ENCODE measurements at regions not wholly inside any gene's neighbourhood (a gene's known extent, or its start where the extent isn't known, plus 50 kb on each side); places are given as distances from the start of the nearest gene placed in this dataset.
"Not testable (repeated sequence)": the region's sequence is repeated elsewhere in the genome, so short reads cannot be mapped to it uniquely, and the experiment has no call there.

GRCh38 chr13:47892374-47892773 is 108.7 kb downstream of the SUCLA2 start:
- DNase-seq, result no peak

DNA sequence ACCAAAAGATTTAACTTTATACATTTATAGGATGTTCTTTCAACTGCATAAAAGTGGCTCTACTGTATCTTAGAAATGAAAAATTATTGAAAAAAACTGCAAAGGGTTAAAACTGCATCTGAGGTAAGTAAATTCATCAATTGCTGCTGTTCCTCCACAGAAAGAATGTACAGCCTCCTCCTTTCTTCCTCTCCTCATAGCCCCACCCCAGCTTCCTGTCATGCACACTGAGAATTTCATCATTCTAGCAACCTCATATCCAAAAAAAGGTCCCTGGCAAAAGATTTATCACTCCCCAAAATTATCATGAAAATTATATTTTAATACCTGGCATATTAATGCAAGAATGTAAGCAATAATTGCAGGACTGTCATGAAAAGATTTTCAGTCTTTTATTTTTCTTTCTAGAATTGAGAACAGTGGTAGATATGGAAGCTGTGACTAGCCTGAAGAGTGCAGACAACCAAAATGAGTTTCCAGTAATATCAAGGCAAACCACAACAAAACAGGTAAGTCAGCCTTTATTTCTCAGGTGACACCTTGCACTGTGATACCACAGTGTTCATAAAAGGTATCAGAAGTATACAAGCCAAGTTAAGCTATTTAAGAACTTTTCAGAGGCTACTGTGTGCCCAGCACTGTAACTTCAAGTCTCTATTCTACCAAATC is 110.8 kb downstream of the SUCLA2 start:
- no peak for DNase-seq

DNA sequence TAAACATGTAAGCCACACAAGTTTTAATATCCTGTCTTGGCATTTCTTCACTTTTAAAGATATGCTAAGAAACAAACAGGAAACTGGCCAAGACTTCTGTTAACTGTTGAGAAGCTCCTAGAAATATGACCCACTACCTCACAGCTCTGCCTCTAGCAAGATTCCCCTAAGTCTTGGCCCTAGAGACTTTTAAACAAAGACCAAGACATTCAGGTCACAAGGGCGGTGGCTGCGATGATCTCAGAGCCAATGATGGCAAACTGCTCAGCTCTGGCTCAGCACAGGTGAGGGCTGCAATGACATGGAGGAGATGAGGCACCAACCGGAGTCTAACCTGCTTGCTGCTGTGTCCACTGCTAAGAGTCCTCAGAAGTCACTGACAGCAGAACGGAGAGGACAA is 114.8 kb downstream of the SUCLA2 start:
- DNase-seq, result no peak

GRCh38 chr13:47875201-47875600 is 125.9 kb downstream of the SUCLA2 start:
- DNase-seq, result no peak

DNA sequence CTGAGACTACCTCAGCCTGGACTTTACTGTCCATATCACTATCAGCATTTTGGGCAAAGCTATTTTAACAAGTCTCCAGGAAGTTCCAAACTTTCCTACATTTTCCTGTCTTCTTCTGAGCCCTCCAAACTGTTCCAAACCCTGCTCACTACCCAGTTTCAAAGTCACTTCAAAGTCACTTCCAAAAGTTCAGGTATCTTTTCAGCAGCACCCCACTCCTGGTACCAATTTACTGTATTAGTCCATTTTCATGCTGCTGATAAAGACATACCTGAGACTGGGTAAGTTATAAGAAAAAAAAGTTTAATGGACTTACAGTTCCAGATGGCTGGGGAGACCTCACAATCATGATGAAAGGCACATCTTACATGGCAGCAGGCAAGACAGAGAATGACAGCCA is 127.1 kb downstream of the SUCLA2 start:
- DNase-seq, result not testable (repeated sequence)

- DNase-seq, result not testable (repeated sequence)
Observed at GRCh38 chr13:47873319-47873718, 127.8 kb downstream of the SUCLA2 start.

GRCh38 chr13:47869776-47870175 is 131.3 kb downstream of the SUCLA2 start:
- DNase-seq, result no peak

- DNase-seq, result no peak
Observed at GRCh38 chr13:47865883-47866282, 135.2 kb downstream of the SUCLA2 start.

- DNase-seq, result no peak
Observed at GRCh38 chr13:47862841-47863240, 138.2 kb downstream of the SUCLA2 start.

DNA sequence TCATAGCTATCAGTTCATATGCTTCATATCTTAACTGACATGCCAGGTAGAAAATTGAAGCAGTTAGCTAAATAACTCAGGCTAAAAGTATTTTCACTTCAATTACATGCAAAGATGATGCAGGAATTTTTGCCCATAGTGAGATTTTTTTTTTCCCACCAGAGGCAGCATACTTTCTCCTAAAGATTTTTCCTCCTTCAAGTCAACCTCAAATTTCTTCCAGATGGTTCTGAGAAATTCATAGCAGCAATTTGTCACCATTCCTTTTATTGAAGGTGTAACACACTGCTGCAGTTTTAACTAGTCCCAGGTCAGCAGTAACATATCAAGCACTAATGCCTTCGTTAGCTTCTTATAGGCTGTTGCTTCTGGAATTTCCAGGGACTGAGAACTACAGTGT is 141.9 kb downstream of the SUCLA2 start:
- DNase-seq, result no peak

GRCh38 chr13:47858042-47859025 is 142.7 kb downstream of the SUCLA2 start:
- peak; percentile 13 for DNase-seq

DNA sequence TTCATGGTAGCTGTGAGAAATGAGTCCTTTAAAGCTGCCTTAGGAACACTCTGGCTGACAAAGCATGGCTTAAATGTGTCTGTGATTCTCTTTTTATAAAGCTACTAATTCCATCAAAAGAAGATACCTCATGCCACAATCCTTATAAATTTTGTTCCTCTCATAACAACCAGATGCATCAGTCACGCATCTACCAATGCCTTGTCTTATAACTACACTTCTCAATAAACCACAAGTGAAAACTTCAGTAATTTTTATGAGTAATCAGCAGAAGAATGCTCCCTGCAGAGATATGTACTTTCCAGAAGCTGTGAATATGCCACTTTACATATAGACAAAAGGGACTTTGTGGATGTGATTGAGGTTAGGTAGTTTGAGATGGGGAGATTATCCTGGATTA is 147.8 kb downstream of the SUCLA2 start:
- DNase-seq, result no peak

GRCh38 chr13:47846886-47847285 is 154.2 kb downstream of the SUCLA2 start:
- DNase-seq, result no peak

GRCh38 chr13:47845981-47846380 is 155.1 kb downstream of the SUCLA2 start:
- DNase-seq, result no peak

DNA sequence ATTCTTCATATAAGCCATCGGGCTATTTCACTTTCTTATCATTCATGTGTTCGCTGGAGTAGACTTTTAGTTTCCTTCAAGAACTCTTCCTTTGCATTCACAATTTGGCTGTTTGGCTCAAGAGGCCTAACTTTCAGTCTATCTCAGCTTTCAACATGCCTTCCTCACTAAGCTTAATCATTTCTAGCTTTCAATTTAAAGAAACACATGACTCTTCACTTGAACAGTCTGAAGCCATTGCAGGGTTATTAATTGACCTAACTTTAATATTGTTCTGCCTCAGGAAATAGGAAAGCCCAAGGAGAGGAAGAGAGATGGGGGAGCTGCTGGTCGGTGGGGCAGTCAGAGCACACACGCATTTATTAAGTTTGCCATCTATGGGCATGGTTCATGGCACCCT is 158.1 kb downstream of the SUCLA2 start:
- DNase-seq, result no peak

- no peak for DNase-seq
Observed at GRCh38 chr13:47841151-47841550, 159.9 kb downstream of the SUCLA2 start.

GRCh38 chr13:47837906-47838305 is 163.2 kb downstream of the SUCLA2 start:
- DNase-seq, result no peak

DNA sequence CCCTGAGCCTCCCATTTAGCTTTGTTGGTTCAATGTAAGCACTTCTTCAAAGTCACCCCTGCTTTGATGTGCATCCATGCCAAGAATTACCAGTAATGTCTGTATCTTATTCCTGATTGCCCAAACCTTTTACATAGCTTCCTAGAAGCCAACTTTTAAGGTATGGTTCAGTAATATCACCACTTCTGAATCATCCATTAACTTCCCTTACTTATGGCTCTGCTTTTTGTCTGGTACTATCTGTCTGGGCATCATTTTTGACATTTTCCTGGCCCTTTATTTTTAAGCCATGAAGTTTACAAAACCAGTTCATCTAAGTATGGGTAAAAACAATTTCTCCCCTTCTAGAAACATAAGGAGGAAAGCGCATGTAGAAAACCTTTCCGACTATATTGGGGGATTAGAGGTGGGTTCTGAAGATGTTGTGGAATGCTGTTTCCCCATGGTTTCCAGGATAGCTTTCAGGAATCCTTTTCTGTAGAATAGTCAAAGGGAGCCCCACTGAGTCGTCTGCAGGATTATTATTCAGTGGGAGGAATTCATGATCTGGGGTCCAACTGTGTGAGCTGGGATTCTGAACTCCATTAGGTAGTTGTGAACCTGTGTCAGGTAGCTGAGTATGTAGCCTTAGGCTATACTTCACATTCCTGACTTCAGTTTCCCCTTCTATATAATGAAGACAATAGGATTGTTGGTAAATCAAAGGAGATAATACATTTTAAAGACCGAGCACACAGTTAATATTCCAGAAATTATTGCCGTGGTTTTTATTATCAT is 163.8 kb downstream of the SUCLA2 start:
- DNase-seq, result no peak

GRCh38 chr13:47835470-47836228 is 165.4 kb downstream of the SUCLA2 start:
- DNase-seq, result no peak

- no peak for DNase-seq
Observed at GRCh38 chr13:47832458-47832972, 168.6 kb downstream of the SUCLA2 start.

DNA sequence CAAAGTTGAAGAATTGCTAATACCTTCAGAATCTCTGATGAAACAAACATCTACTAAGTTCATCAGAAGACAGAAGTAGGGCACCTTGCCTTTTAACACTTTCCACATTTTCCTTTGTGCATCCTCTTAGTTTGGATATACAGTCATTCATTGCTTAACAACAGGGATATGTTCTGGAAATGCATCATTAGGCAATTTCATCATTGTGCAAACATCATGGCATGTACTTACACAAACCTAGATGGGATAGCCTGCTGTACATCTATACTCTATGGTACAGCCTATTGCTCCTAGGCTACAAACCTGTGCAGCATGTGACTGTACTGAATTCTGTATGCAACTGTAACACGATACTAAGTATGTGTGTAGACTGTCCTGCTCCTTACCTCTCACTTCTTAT is 169.8 kb downstream of the SUCLA2 start:
- no peak for DNase-seq

- no peak for DNase-seq
Observed at GRCh38 chr13:47829690-47830089, 171.4 kb downstream of the SUCLA2 start.
